ENCODE measurements at regions not wholly inside any gene's neighbourhood (a gene's known extent, or its start where the extent isn't known, plus 50 kb on each side); places are given as distances from the start of the nearest gene placed in this dataset.

- TF ChIP-seq CTCF (IDR thresholded peaks at IDR 0.05; ENCODE audit: low read length) (no peak), EZH2phosphoT487 (IDR thresholded peaks at IDR 0.05; ENCODE audit: low read length) (no peak)
These were observed 521.1 kb upstream of the DAB2 start for GRCh38 chr5:39945870-39946269.

Measured in MM.1S (cell line).